Esophagus squamous epithelium (tissue), 4 donors: ENCODE measurements at regions not wholly inside any gene's neighbourhood (a gene's known extent, or its start where the extent isn't known, plus 50 kb on each side); places are given as distances from the start of the nearest gene placed in this dataset.

ENCODE experiments used
- POLR2A ChIP-seq, 4 donors: fragments of 450-650 bp; IDR thresholded peaks; one replicate each; pipeline ENCODE4 v1.6.1; 2017; ENCODE audit warnings: antibody characterized with exemption in 4 of 4, mild to moderate bottlenecking in 4 of 4, moderate library complexity in 3 of 4
- TF ChIP-seq, protein P1 (sequence below), 6 experiments: fragments of 450-650 bp in 4 of 6; fragments of 200-600 bp in 2 of 6; sonication (generic) in 2 of 6; IDR thresholded peaks; one replicate each; pipeline ENCODE4 v1.5.1; 2016 to 2019; ENCODE audit warnings: antibody characterized with exemption in 6 of 6, mild to moderate bottlenecking in 4 of 6, moderate library complexity in 4 of 6

DNA sequence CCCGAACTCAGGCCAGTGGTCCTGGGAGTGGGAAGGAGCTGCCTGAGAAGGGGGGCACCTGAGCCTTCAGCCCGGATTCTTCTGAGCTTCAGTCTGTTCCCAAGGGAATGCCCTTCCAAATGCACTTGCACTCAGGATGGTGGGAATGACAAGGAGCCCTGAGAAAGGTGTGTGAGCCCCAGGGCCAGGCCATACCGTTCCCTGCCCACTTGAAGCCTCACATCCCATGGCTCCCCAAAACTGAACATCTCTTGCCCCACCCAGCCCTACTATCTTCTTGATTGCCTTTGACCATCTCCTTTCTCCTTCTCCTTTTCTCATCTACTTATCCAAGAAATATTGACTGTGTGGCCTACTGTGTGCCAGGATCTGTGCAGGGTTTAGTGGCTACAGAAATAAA is 84.4 kb upstream of the HSPA9 start:
- TF ChIP-seq, protein P1, sequence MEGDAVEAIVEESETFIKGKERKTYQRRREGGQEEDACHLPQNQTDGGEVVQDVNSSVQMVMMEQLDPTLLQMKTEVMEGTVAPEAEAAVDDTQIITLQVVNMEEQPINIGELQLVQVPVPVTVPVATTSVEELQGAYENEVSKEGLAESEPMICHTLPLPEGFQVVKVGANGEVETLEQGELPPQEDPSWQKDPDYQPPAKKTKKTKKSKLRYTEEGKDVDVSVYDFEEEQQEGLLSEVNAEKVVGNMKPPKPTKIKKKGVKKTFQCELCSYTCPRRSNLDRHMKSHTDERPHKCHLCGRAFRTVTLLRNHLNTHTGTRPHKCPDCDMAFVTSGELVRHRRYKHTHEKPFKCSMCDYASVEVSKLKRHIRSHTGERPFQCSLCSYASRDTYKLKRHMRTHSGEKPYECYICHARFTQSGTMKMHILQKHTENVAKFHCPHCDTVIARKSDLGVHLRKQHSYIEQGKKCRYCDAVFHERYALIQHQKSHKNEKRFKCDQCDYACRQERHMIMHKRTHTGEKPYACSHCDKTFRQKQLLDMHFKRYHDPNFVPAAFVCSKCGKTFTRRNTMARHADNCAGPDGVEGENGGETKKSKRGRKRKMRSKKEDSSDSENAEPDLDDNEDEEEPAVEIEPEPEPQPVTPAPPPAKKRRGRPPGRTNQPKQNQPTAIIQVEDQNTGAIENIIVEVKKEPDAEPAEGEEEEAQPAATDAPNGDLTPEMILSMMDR (IDR thresholded peaks at IDR 0.05) = no peak
- TF ChIP-seq POLR2A (IDR thresholded peaks at IDR 0.05) = no peak
